H1 (cell line): ENCODE measurements at regions not wholly inside any gene's neighbourhood (a gene's known extent, or its start where the extent isn't known, plus 50 kb on each side); places are given as distances from the start of the nearest gene placed in this dataset.

Source experiments
- CTCF ChIA-PET: fragments of 300-600 bp; sonication (Branson Sonifier 250); formaldehyde crosslinking; loops from one replicate; lab custom pipeline; 2021; ENCODE audit not compliant: partially characterized antibody; lab: Charles Lee
- POLR2A ChIA-PET: fragments of 300-600 bp; sonication (Branson Sonifier 250); formaldehyde crosslinking; loops from one replicate; lab custom pipeline; 2021; ENCODE audit warnings: inconsistent platforms; ENCODE audit not compliant: partially characterized antibody; lab: Charles Lee
- DNase-seq, 2 experiments: peaks; one replicate each; pipeline versions ENCODE4 v3.0.0 to v3.0.0-alpha.2; 2010 to 2022; ENCODE audit warnings: low spot score in 2 of 2, low read depth in 1 of 2, mixed read lengths in 1 of 2
- FAIRE-seq: peaks from 2 replicates; lab custom pipeline; 2011; peaks lifted over from hg19 to GRCh38; lab: Jason Lieb, UNC
- H2AFZ ChIP-seq: 2 replicates; pipeline ENCODE4 v1.8.1; 2012; ENCODE audit warnings: low read length, inconsistent platforms
- H2AK5ac ChIP-seq: 2 replicates; pipeline ENCODE4 v1.6.1; 2013; ENCODE audit warnings: low read depth, low read length
- H2BK120ac ChIP-seq: replicated peaks from 2 replicates; pipeline ENCODE3; 2013; ENCODE audit warnings: low read depth, low read length, inconsistent platforms
- H2BK12ac ChIP-seq: 2 replicates; pipeline ENCODE4 v1.6.1; 2013; ENCODE audit warnings: low read depth, low read length
- H2BK15ac ChIP-seq: 2 replicates; pipeline ENCODE4 v1.6.1; 2013; ENCODE audit warnings: low read length
- H2BK20ac ChIP-seq: 2 replicates; pipeline ENCODE4 v1.6.1; 2013; ENCODE audit warnings: low read length
- H2BK5ac ChIP-seq: 2 replicates; pipeline ENCODE4 v1.6.1; 2013; ENCODE audit warnings: low read depth, low read length
- H3K14ac ChIP-seq: 2 replicates; pipeline ENCODE4 v1.6.1; 2013; ENCODE audit warnings: inconsistent platforms; ENCODE audit not compliant: insufficient read length
- H3K18ac ChIP-seq: 2 replicates; pipeline ENCODE4 v1.6.1; 2013; ENCODE audit warnings: low read length; ENCODE audit errors: extremely low read depth
- H3K23ac ChIP-seq: 2 replicates; pipeline ENCODE4 v1.6.1; 2013; ENCODE audit warnings: inconsistent platforms; ENCODE audit not compliant: insufficient read length
- H3K23me2 ChIP-seq: 2 replicates; pipeline ENCODE4 v1.6.1; 2013; ENCODE audit warnings: low read depth, low read length
- H3K27ac ChIP-seq: 2 replicates; pipeline ENCODE4 v1.6.1; 2011; ENCODE audit warnings: low read depth, low read length, inconsistent platforms
- H3K27me3 ChIP-seq, 4 experiments: replicated peaks in 1 of 4; 1 replicate in 1 of 4; 2 replicates in 3 of 4; pipeline versions ENCODE4 v1.6.1 to v1.8.1; 2011 to 2013; ENCODE audit warnings: low read length in 3 of 4, mild to moderate bottlenecking in 3 of 4, inconsistent platforms in 2 of 4, mixed read lengths in 2 of 4, moderate library complexity in 1 of 4; ENCODE audit not compliant: control insufficient read depth in 3 of 4, insufficient read depth in 3 of 4; ENCODE audit errors: extremely low read depth in 1 of 4
- H3K36me3 ChIP-seq, 4 experiments: 2 replicates each; pipeline versions ENCODE4 v1.6.1 to v1.8.1; 2011 to 2013; ENCODE audit warnings: mild to moderate bottlenecking in 4 of 4, low read length in 3 of 4, moderate library complexity in 2 of 4, control low read depth in 1 of 4, inconsistent platforms in 1 of 4; ENCODE audit not compliant: insufficient read depth in 4 of 4, control insufficient read depth in 2 of 4
- H3K4ac ChIP-seq: replicated peaks from 2 replicates; pipeline ENCODE3; 2013; ENCODE audit warnings: low read length, low read depth, mixed read lengths, inconsistent platforms; ENCODE audit not compliant: insufficient read length
- H3K4me1 ChIP-seq, 4 experiments: replicated peaks in 1 of 4; 1 replicate in 1 of 4; 2 replicates in 3 of 4; pipeline versions ENCODE4 v1.6.1 to v1.8.1; 2011 to 2013; ENCODE audit warnings: low read length in 3 of 4, inconsistent platforms in 2 of 4, mixed read lengths in 1 of 4; ENCODE audit not compliant: insufficient read depth in 4 of 4, control insufficient read depth in 3 of 4
- H3K4me2 ChIP-seq, 2 experiments: 2 replicates each; pipeline versions ENCODE4 v1.6.1 to v1.8.1; 2011 to 2013; ENCODE audit warnings: low read depth in 2 of 2, low read length in 2 of 2, control low read depth in 1 of 2, inconsistent platforms in 1 of 2, mild to moderate bottlenecking in 1 of 2; ENCODE audit not compliant: insufficient read depth in 1 of 2
- H3K4me3 ChIP-seq, 4 experiments: fragments of 200-600, 300-600 bp in 1 of 4; sonication (generic), shearing (Covaris generic), sonication (Bioruptor Twin) in 1 of 4; 2 replicates each; pipeline versions ENCODE4 v1.5.1 to v1.8.1; 2011 to 2016; ENCODE audit warnings: low read length in 4 of 4, low read depth in 3 of 4, control low read depth in 2 of 4, inconsistent platforms in 2 of 4, mild to moderate bottlenecking in 2 of 4, mixed read lengths in 1 of 4, moderate library complexity in 1 of 4; ENCODE audit not compliant: insufficient read depth in 2 of 4; ENCODE audit errors: extremely low read depth in 1 of 4
- H3K56ac ChIP-seq: replicated peaks from 2 replicates; pipeline ENCODE3; 2013; ENCODE audit warnings: low read depth, mild to moderate bottlenecking, mixed read lengths, low read length, inconsistent platforms; ENCODE audit not compliant: insufficient read length
- H3K79me1 ChIP-seq: 2 replicates; pipeline ENCODE4 v1.6.1; 2013; ENCODE audit warnings: low read depth, low read length, control low read depth
- H3K79me2 ChIP-seq, 2 experiments: 2 replicates each; pipeline versions ENCODE4 v1.6.1 to v1.8.1; 2012 to 2013; ENCODE audit warnings: low read length in 2 of 2, mild to moderate bottlenecking in 2 of 2, inconsistent platforms in 1 of 2; ENCODE audit not compliant: insufficient read depth in 2 of 2, control insufficient read depth in 1 of 2
- H3K9ac ChIP-seq, 4 experiments: replicated peaks in 1 of 4; 1 replicate in 1 of 4; 2 replicates in 3 of 4; pipeline versions ENCODE4 v1.6.1 to v1.8.1; 2011 to 2013; ENCODE audit warnings: low read depth in 3 of 4, low read length in 3 of 4, control low read depth in 2 of 4, mild to moderate bottlenecking in 2 of 4, moderate library complexity in 2 of 4, inconsistent platforms in 1 of 4; ENCODE audit errors: extremely low read depth in 1 of 4
- H3K9me3 ChIP-seq, 2 experiments: 2 replicates each; pipeline versions ENCODE4 v1.6.1 to v1.8.1; 2012 to 2013; ENCODE audit warnings: mild to moderate bottlenecking in 2 of 2, moderate library complexity in 2 of 2, control low read depth in 1 of 2, inconsistent platforms in 1 of 2, low read depth in 1 of 2, low read length in 1 of 2, mixed read lengths in 1 of 2; ENCODE audit not compliant: insufficient read depth in 2 of 2
- H4K20me1 ChIP-seq, 2 experiments: replicated peaks in 1 of 2; 2 replicates each; pipeline versions ENCODE3 to v1.8.1; 2011 to 2013; ENCODE audit warnings: inconsistent platforms in 2 of 2, low read length in 2 of 2, mild to moderate bottlenecking in 1 of 2; ENCODE audit not compliant: insufficient read depth in 2 of 2, control insufficient read depth in 1 of 2
- H4K5ac ChIP-seq: 2 replicates; pipeline ENCODE4 v1.6.1; 2013; ENCODE audit warnings: low read length, low read depth, mixed read lengths, inconsistent platforms; ENCODE audit not compliant: insufficient read length
- H4K8ac ChIP-seq: 2 replicates; pipeline ENCODE4 v1.8.0; 2013; ENCODE audit warnings: mild to moderate bottlenecking, moderate library complexity, low read length, inconsistent platforms; ENCODE audit not compliant: insufficient read depth; ENCODE audit errors: extremely low read depth
- H4K91ac ChIP-seq: replicated peaks from 2 replicates; pipeline ENCODE3; 2013; ENCODE audit warnings: low read length, mixed read lengths, inconsistent platforms; ENCODE audit not compliant: insufficient read length
- BCL11A ChIP-seq, 2 experiments: IDR thresholded peaks; one replicate each; pipeline ENCODE4 v1.6.1; 2011; ENCODE audit warnings: low read depth in 2 of 2, low read length in 2 of 2, mild to moderate bottlenecking in 2 of 2
- CTBP2 ChIP-seq: IDR thresholded peaks from 2 replicates; pipeline ENCODE4 v1.7.0; 2011; ENCODE audit warnings: borderline replicate concordance, mild to moderate bottlenecking, moderate library complexity, mixed read lengths, low read length; ENCODE audit not compliant: insufficient read depth, insufficient read length
- EP300 ChIP-seq, 2 experiments: IDR thresholded peaks; 1 replicate in 1 of 2; 2 replicates in 1 of 2; pipeline ENCODE4 v1.6.1; 2011 to 2012; ENCODE audit warnings: low read depth in 2 of 2, low read length in 2 of 2, mild to moderate bottlenecking in 2 of 2, borderline replicate concordance in 1 of 2, inconsistent platforms in 1 of 2, moderate library complexity in 1 of 2
- EZH2 ChIP-seq: fragments of 200-600 bp; sonication (generic); IDR thresholded peaks from 2 replicates; pipeline ENCODE4 v1.7.1; 2012; ENCODE audit warnings: low read depth, mild to moderate bottlenecking, moderate library complexity, low read length, inconsistent platforms; ENCODE audit not compliant: severe bottlenecking
- GABPA ChIP-seq: IDR thresholded peaks from 2 replicates; pipeline ENCODE4 v1.6.1; 2011; ENCODE audit warnings: mild to moderate bottlenecking, low read length, moderate library complexity, borderline replicate concordance; ENCODE audit not compliant: insufficient read depth
- JUND ChIP-seq: IDR thresholded peaks from 2 replicates; pipeline ENCODE4 v1.6.1; 2011; ENCODE audit warnings: mild to moderate bottlenecking, improper control_type of control experiment, low read length
- RXRA ChIP-seq: IDR thresholded peaks from 2 replicates; pipeline ENCODE4 v1.6.1; 2011; ENCODE audit warnings: low read depth, mild to moderate bottlenecking, low read length, moderate library complexity; ENCODE audit not compliant: insufficient read depth
- SIX5 ChIP-seq: IDR thresholded peaks from 2 replicates; pipeline ENCODE4 v1.6.1; 2011; ENCODE audit warnings: mild to moderate bottlenecking, low read depth, low read length
- SP1 ChIP-seq: IDR thresholded peaks from 2 replicates; pipeline ENCODE4 v1.6.1; 2011; ENCODE audit warnings: low read depth, low read length
- WGBS, 2 experiments: shearing (Covaris generic) in 1 of 2; methylation state at CpG; one replicate each; pipeline versions ENCODE4 v1.1.6 to v1.1.7; 2013 to 2015; ENCODE audit warnings: low lambda C conversion rate in 2 of 2, mixed read lengths in 2 of 2, inconsistent platforms in 1 of 2, low coverage in 1 of 2, missing lambda C conversion rate in 1 of 2; ENCODE audit not compliant: insufficient replicate concordance in 2 of 2, insufficient coverage in 1 of 2, insufficient read length in 1 of 2; ENCODE audit errors: extremely low coverage in 1 of 2, missing lambda C conversion rate in 1 of 2; 5-methylcytosine and 5-hydroxymethylcytosine counted together

GRCh38 chr20:53706466-53707370 lies 113.1 kb upstream of the ZNF217 start:
- Histone ChIP-seq H3K23ac (no peak overlapping the region), H2AFZ (0 out of 2 replicates have a peak overlapping the region, but pooled peaks have one; percentile 14), H3K23me2 (peaks cover 3% of the 10 kb centered on the region), H3K4me2 (no peak overlapping the region), H3K4me3 (no peak overlapping the region), H2BK120ac (no peak overlapping the region), H4K8ac (no peak overlapping the region), H2BK5ac (no peak overlapping the region), H3K9ac (no peak overlapping the region), H4K5ac (no peak overlapping the region), H2BK12ac (no peak overlapping the region; the same call in 1 of the 2 replicates), H3K27ac (no peak overlapping the region), H2BK20ac (0 out of 2 replicates have a peak overlapping the region, but pooled peaks have one; percentile 24), H3K27me3 (no peaks in the 10 kb centered on the region), H3K4ac (no peak overlapping the region), H3K56ac (no peak overlapping the region), H3K79me2 (no peaks in the 10 kb centered on the region), H3K4me1 (peaks cover 2 to 8% (median 3%) of the 10 kb centered on the region in 4 experiments; a peak in 5 of 7 replicates), H2AK5ac (no peak overlapping the region; the same call in 1 of the 2 replicates), H3K9me3 (no peaks in the 10 kb centered on the region), H3K36me3 (no peaks in the 10 kb centered on the region), H4K91ac (no peak overlapping the region), H3K79me1 (no peaks in the 10 kb centered on the region), H2BK15ac (no peak overlapping the region), H3K14ac (no peak overlapping the region), H4K20me1 (no peaks in the 10 kb centered on the region), H3K18ac (no peak overlapping the region)
- TF ChIP-seq EZH2: no peak
- no peak for TF ChIP-seq SP1
- TF ChIP-seq SIX5: no peak
- no peak for TF ChIP-seq GABPA
- TF ChIP-seq EP300 (IDR thresholded peaks at IDR 0.05; ENCODE audit: borderline replicate concordance in 1 of 2, low read depth in 2 of 2, low read length in 2 of 2): no peak
- TF ChIP-seq BCL11A (IDR thresholded peaks at IDR 0.05; ENCODE audit: low read depth in 2 of 2, low read length in 2 of 2): no peak
- TF ChIP-seq RXRA: no peak
- no peak for TF ChIP-seq CTBP2
- TF ChIP-seq JUND: no peak
- WGBS, 2 experiments: 83% methylated on average over 6 of the region's 6 CpGs; no CpG with 5 or more reads in 1 of the 2 experiments
- DNase-seq (no peak), FAIRE-seq (no peak)
- CTCF ChIA-PET: interaction anchor here (1.0 to 2.3 kb wide), 3 partner anchors 10 to 233 kb away, joined by 3 to 11 read pairs (median 3); no protein-coding TSS in a partner anchor
- POLR2A ChIA-PET: interaction anchor here (1.0 kb wide), 1 partner anchor 233 kb away, joined by 3 read pairs; no protein-coding TSS in a partner anchor
